Brain pericyte (primary cell): ENCODE measurements at regions not wholly inside any gene's neighbourhood (a gene's known extent, or its start where the extent isn't known, plus 50 kb on each side); places are given as distances from the start of the nearest gene placed in this dataset.
"Not testable (repeated sequence)": the region's sequence is repeated elsewhere in the genome, so short reads cannot be mapped to it uniquely, and the experiment has no call there.

Source experiments
- DNase-seq: peaks from one replicate; pipeline ENCODE4 v3.0.0-alpha.2; 2012; ENCODE audit warnings: low read depth, low spot score

DNA sequence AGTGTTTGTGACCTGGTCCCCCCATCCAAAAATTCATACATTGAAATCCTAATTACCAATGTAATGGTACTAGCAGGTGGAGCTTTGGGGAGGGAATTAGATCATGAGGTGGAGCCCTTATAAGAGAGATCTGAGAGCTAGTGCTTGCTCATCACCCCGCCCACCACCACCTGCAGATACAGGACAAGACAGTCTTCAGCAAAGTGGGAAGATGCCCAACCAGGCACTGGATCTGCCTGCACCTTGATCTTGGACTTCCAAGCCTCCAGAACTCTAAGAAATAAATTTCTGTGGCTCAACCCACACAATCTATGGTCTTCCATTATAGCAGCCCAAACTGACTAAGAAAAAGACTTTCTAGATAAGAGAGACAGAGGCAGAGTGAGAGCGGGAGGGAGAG, 343.4 kb downstream of the LRRIQ3 start:
- DNase-seq: no peak

DNA sequence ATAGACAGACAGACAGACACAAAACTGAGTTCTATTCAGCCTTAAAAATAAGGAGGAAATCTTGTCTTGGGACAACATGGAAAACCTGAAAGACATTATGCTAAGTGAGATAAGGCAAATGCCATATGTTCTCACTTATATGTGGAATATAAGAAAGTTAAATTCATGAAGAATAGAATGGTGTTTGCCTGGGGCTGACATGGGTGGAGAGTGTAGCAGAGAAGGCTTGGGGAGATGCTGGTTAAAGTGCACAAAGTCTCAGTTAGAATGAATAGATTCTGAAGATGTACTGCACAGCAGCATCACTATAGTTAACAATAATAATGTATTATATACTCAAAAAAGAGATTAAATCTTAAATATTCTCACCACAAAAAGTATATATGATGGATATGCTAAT, 355.5 kb downstream of the LRRIQ3 start:
- DNase-seq: no peak

- DNase-seq: no peak
These were observed 358.1 kb downstream of the LRRIQ3 start for GRCh38 chr1:73839922-73840321.

GRCh38 chr1:73832276-73833181, 365.4 kb downstream of the LRRIQ3 start:
- no peak for DNase-seq

GRCh38 chr1:73827283-73827682, 370.7 kb downstream of the LRRIQ3 start:
- DNase-seq: not testable (repeated sequence)

DNA sequence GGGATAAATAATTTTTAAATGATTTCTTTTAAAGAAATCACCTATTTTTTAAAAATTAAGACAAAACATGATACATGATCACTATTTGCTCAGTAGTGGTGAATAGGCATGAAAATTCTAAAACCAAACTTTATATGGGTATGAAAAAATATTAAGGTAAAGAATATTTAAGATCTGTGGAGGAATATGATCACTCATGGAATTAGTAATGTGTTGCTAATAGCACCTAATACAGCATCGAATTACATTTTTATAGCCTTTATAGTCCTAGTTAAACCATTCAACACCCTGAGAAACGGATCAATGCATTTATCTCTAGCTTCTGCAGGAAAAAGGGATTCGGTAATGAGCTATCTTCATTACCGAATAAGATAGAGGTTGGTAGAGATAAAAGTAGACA, 373.9 kb downstream of the LRRIQ3 start:
- DNase-seq: no peak

DNA sequence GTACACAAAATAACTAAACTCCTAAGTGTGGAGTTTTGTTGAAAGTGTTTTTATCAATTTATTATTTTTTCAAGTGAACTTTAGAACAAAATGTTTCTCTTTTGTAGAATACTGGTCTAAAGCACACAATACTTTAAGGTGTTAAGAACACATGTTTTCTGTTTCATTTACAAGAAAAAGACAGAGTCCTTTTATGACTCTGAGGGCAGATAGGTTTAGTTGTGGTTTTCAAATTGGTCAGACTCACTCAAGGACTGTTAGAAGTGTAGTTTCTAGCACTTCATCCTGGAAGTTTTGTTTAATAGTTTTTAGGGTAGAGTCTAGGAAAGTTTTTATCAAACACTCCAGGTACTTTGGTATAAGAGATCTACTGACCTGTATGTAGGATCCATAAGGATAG, 376.5 kb downstream of the LRRIQ3 start:
- DNase-seq: no peak

- no peak for DNase-seq
These were observed 377.1 kb downstream of the LRRIQ3 start for GRCh38 chr1:73820843-73821242.

DNA sequence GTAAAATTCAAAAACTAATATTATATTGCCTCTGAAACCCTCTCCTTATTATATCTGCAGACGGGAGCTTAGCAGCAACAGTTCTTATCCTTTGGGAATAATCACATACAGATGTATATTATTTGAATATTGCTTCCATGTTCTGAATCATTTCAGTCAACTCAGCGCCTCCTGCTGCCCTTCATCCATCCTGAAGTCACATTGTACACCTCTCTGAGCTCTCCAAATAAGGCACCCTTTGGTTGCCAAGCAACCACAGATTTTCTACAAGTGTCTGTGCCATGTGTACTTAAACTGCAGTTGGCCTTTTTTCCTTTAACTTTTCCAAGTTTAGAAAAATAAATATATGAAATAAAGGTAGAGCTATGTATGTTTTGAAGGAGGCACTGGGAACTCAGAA, 384.3 kb downstream of the LRRIQ3 start:
- DNase-seq: no peak

DNA sequence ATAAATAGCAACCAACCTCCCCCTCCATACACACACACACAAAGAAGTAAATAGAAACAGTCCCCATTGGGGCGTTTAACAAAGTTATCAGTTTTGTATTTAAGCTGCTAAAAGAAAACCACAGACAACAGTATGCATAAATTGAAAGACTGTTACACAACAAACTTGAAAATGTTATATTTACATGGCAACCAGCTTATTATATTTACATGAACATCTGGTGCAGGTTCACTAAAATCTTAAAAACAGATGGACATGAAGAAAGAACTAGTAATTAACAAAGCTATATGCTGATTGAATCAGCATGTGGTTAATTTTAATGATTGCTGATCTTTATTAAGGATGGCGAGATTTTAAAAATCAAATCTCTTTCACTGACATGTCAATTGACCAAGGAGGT, 384.7 kb downstream of the LRRIQ3 start:
- no peak for DNase-seq

DNA sequence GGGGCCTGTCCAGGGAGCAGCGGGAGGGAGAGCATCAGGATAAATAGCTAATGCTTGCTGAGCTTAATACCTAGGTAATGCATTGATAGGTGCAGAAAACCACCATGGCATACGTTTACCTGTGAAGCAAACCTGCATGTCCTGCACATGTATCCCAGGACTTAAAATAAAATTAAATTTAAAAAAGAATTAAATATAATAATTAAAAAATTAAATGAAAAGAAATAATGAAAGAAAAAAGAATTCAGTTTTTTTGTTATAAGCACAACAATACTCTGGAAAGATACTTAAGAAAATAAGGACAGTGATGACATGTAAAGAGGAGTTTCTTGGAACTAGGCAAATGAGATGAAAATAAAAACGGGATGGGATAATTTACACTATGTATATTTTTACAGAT, 386.2 kb downstream of the LRRIQ3 start:
- no peak for DNase-seq

DNA sequence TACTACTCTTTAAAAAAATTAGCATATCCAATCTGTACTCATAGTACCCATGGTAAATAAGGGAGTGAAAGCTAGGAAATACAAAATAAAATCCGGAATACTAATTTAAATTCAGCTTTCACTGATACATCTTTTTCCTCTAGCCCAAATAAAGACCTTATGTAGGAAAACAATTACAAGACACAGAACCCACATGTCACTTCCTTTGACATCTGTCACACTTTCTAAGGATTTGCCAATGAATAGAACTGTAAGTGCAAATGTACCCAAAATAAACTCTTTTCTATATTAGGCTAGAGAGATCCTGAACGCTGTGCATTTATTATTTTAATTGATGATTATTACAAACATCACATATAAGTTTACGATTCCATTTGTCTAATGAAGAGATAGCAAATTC, 393.0 kb downstream of the LRRIQ3 start:
- DNase-seq: no peak

- no peak for DNase-seq
These were observed 394.6 kb downstream of the LRRIQ3 start for GRCh38 chr1:73803380-73803779.

DNA sequence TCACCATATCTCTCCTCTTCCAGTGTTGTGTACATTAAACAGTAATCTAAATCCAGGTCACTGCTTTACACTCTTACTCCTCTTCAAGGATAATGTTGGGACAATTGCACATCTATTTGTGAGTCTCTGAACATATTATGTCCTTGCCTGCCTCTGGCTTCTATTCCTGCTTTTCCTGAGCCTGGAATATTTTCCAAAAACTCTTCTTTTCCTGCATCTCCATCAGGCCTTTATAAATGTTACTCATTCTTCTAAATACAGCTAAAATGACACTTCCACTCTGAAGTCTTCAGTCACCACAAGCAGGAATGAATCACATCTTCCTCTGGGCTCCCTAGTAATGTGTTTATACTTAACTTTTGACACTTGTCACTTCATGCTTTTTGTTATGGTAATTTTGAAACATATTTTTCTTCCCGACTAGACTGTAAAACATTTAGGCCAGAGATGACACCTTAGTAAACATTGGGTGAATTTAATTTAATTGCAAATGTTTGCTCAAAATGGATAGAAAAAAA, 396.0 kb downstream of the LRRIQ3 start:
- no peak for DNase-seq

GRCh38 chr1:73800376-73800775, 397.6 kb downstream of the LRRIQ3 start:
- no peak for DNase-seq

GRCh38 chr1:73789965-73790364, 408.0 kb downstream of the LRRIQ3 start:
- no peak for DNase-seq

- no peak for DNase-seq
These were observed 413.9 kb downstream of the LRRIQ3 start for GRCh38 chr1:73784026-73784425.

GRCh38 chr1:73783352-73783751, 414.6 kb downstream of the LRRIQ3 start:
- DNase-seq: no peak

- no peak for DNase-seq
These were observed 415.1 kb downstream of the LRRIQ3 start for GRCh38 chr1:73782901-73783300.

DNA sequence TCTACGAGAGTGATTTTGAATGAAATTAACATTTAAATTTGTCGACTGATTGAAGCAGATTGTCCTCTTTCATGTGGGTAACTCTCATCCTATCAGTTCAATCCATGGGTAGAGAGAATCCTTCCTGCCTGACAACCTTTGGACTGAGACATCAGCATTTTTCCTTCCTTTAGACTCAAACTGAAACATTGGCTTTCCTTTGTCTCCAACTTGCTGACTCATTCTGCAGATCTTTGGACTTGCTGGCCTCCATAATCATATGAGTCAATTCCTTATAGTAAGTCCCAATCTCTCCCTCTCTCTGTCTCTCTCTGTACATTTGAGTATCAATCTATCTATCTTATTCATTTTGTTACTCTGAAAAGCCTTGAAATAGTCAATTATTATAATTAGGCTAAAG, 416.7 kb downstream of the LRRIQ3 start:
- DNase-seq: no peak

- DNase-seq: no peak
These were observed 419.5 kb downstream of the LRRIQ3 start for GRCh38 chr1:73778471-73778870.

GRCh38 chr1:73775896-73776295, 422.1 kb downstream of the LRRIQ3 start:
- DNase-seq: no peak

DNA sequence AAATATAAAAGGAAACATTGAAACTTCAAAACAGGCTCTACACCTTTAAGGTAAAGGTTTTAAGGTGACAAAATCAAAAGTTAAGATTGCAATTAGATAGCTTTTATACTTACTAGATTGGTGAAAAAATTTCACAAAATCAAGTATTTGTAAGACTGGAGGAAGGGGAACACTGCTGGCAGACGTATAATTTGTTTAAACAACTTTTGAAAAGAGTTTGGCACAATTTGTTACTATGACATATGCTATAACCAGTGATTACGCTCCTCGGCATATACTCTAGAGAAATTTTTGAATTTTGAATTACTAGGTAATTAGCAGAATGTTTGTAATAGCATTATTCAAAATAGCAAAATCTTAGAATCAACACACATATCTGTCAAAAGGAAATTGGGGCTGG, 425.0 kb downstream of the LRRIQ3 start:
- no peak for DNase-seq
